ENCODE measurements at regions not wholly inside any gene's neighbourhood (a gene's known extent, or its start where the extent isn't known, plus 50 kb on each side); places are given as distances from the start of the nearest gene placed in this dataset.

GRCh38 chr2:7752291-7752690 lies 835.1 kb downstream of the RNF144A start (continued):
- TF ChIP-seq, protein P1, sequence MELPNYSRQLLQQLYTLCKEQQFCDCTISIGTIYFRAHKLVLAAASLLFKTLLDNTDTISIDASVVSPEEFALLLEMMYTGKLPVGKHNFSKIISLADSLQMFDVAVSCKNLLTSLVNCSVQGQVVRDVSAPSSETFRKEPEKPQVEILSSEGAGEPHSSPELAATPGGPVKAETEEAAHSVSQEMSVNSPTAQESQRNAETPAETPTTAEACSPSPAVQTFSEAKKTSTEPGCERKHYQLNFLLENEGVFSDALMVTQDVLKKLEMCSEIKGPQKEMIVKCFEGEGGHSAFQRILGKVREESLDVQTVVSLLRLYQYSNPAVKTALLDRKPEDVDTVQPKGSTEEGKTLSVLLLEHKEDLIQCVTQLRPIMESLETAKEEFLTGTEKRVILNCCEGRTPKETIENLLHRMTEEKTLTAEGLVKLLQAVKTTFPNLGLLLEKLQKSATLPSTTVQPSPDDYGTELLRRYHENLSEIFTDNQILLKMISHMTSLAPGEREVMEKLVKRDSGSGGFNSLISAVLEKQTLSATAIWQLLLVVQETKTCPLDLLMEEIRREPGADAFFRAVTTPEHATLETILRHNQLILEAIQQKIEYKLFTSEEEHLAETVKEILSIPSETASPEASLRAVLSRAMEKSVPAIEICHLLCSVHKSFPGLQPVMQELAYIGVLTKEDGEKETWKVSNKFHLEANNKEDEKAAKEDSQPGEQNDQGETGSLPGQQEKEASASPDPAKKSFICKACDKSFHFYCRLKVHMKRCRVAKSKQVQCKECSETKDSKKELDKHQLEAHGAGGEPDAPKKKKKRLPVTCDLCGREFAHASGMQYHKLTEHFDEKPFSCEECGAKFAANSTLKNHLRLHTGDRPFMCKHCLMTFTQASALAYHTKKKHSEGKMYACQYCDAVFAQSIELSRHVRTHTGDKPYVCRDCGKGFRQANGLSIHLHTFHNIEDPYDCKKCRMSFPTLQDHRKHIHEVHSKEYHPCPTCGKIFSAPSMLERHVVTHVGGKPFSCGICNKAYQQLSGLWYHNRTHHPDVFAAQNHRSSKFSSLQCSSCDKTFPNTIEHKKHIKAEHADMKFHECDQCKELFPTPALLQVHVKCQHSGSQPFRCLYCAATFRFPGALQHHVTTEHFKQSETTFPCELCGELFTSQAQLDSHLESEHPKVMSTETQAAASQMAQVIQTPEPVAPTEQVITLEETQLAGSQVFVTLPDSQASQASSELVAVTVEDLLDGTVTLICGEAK (IDR thresholded peaks at IDR 0.05), result no peak
- TF ChIP-seq, protein P1 (CRISPR knock-in tag; IDR thresholded peaks at IDR 0.05), result no peak
- no peak for TF ChIP-seq TBP (optimal IDR thresholded peaks at IDR 0.05; ENCODE audit: low read depth, low read length)
- no peak for TF ChIP-seq ZNF561 (CRISPR knock-in tag; conservative IDR thresholded peaks at IDR 0.05)
- TF ChIP-seq, protein P2, sequence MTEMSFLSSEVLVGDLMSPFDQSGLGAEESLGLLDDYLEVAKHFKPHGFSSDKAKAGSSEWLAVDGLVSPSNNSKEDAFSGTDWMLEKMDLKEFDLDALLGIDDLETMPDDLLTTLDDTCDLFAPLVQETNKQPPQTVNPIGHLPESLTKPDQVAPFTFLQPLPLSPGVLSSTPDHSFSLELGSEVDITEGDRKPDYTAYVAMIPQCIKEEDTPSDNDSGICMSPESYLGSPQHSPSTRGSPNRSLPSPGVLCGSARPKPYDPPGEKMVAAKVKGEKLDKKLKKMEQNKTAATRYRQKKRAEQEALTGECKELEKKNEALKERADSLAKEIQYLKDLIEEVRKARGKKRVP (CRISPR knock-in tag; IDR thresholded peaks at IDR 0.05), result no peak
- no peak for TF ChIP-seq ZEB2 (IDR thresholded peaks at IDR 0.05)

Data from K562 (cell line).